Liver (tissue), 8 donors: ENCODE measurements at regions not wholly inside any gene's neighbourhood (a gene's known extent, or its start where the extent isn't known, plus 50 kb on each side); places are given as distances from the start of the nearest gene placed in this dataset.

Source experiments
- DNase-seq: peaks from one replicate; pipeline ENCODE4 v3.0.0-alpha.2; 2017; ENCODE audit warnings: low spot score
- H3K27ac ChIP-seq, 2 donors: one replicate each; pipeline ENCODE4 v1.7.0; 2013; ENCODE audit warnings: inconsistent platforms in 2 of 2, low read length in 2 of 2, control low read depth in 1 of 2, low read depth in 1 of 2, mild to moderate bottlenecking in 1 of 2
- H3K27me3 ChIP-seq, 4 donors: one replicate each; pipeline versions ENCODE4 v1.6.1 to v1.7.0; 2013; ENCODE audit warnings: low read length in 3 of 4, inconsistent platforms in 1 of 4, mild to moderate bottlenecking in 1 of 4, moderate library complexity in 1 of 4; ENCODE audit not compliant: control insufficient read depth in 4 of 4, insufficient read depth in 4 of 4
- H3K36me3 ChIP-seq, 4 donors: one replicate each; pipeline versions ENCODE4 v1.6.1 to v1.7.0; 2013; ENCODE audit warnings: low read length in 3 of 4, mild to moderate bottlenecking in 3 of 4, low read depth in 1 of 4, moderate library complexity in 1 of 4; ENCODE audit not compliant: control insufficient read depth in 4 of 4, insufficient read depth in 3 of 4
- H3K4me1 ChIP-seq, 4 donors: one replicate each; pipeline versions ENCODE4 v1.6.1 to v1.7.0; 2013; ENCODE audit warnings: low read length in 3 of 4, mild to moderate bottlenecking in 3 of 4, moderate library complexity in 1 of 4; ENCODE audit not compliant: control insufficient read depth in 4 of 4, insufficient read depth in 4 of 4
- H3K4me3 ChIP-seq, 3 donors: one replicate each; pipeline versions ENCODE4 v1.6.1 to v1.7.0; 2013; ENCODE audit warnings: low read length in 3 of 3, control low read depth in 1 of 3, low read depth in 1 of 3, mild to moderate bottlenecking in 1 of 3
- H3K9ac ChIP-seq, 2 donors: one replicate each; pipeline ENCODE4 v1.7.0; 2013; ENCODE audit warnings: low read length in 2 of 2, mild to moderate bottlenecking in 2 of 2, moderate library complexity in 2 of 2, control low read depth in 1 of 2, low read depth in 1 of 2
- H3K9me3 ChIP-seq, 4 donors: one replicate each; pipeline versions ENCODE4 v1.6.1 to v1.7.0; 2013; ENCODE audit warnings: low read length in 3 of 4; ENCODE audit not compliant: control insufficient read depth in 4 of 4
- ATF3 ChIP-seq: IDR thresholded peaks from 2 replicates; pipeline ENCODE4 v1.6.1; 2016; ENCODE audit warnings: antibody characterized with exemption
- EGR1 ChIP-seq, 2 donors: IDR thresholded peaks; 2 replicates each; pipeline ENCODE4 v1.6.1; 2016 to 2018; ENCODE audit warnings: antibody characterized with exemption in 2 of 2, low read depth in 2 of 2
- FOXA1 ChIP-seq: IDR thresholded peaks from 2 replicates; pipeline ENCODE4 v1.6.1; 2016; ENCODE audit warnings: antibody characterized with exemption
- FOXA2 ChIP-seq: IDR thresholded peaks from 2 replicates; pipeline ENCODE4 v1.6.1; 2016; ENCODE audit warnings: antibody characterized with exemption
- GABPA ChIP-seq, 2 donors: IDR thresholded peaks in 1 of 2; conservative IDR thresholded peaks in 1 of 2; 2 replicates each; pipeline ENCODE4 v1.6.1; 2016; ENCODE audit warnings: antibody characterized with exemption in 2 of 2, mild to moderate bottlenecking in 1 of 2, moderate library complexity in 1 of 2
- HNF4G ChIP-seq: IDR thresholded peaks from 2 replicates; pipeline ENCODE4 v1.6.1; 2016; ENCODE audit warnings: antibody characterized with exemption
- JUND ChIP-seq, 2 donors: IDR thresholded peaks; 2 replicates each; pipeline ENCODE4 v1.6.1; 2016; ENCODE audit warnings: antibody characterized with exemption in 2 of 2
- MAX ChIP-seq: IDR thresholded peaks from 2 replicates; pipeline ENCODE4 v1.6.1; 2016; ENCODE audit warnings: antibody characterized with exemption
- NR2F2 ChIP-seq: IDR thresholded peaks from 2 replicates; pipeline ENCODE4 v1.6.1; 2016; ENCODE audit warnings: antibody characterized with exemption
- RAD21 ChIP-seq, 2 donors: IDR thresholded peaks; 2 replicates each; pipeline ENCODE4 v1.6.1; 2016; ENCODE audit warnings: antibody characterized with exemption in 2 of 2, mild to moderate bottlenecking in 2 of 2
- RXRA ChIP-seq, 2 donors: IDR thresholded peaks; 2 replicates each; pipeline ENCODE4 v1.6.1; 2017 to 2018; ENCODE audit warnings: antibody characterized with exemption in 2 of 2, mild to moderate bottlenecking in 1 of 2
- SP1 ChIP-seq: IDR thresholded peaks from 2 replicates; pipeline ENCODE4 v1.6.1; 2018; ENCODE audit warnings: antibody characterized with exemption, mild to moderate bottlenecking
- TAF1 ChIP-seq: conservative IDR thresholded peaks from 2 replicates; pipeline ENCODE4 v1.6.1; 2016; ENCODE audit warnings: antibody characterized with exemption, mild to moderate bottlenecking
- YY1 ChIP-seq: IDR thresholded peaks from 2 replicates; pipeline ENCODE4 v1.6.1; 2016; ENCODE audit warnings: antibody characterized with exemption, mild to moderate bottlenecking
- ZBTB33 ChIP-seq: IDR thresholded peaks from 2 replicates; pipeline ENCODE4 v1.6.1; 2016; ENCODE audit warnings: antibody characterized with exemption
- WGBS: extraction: QIAGEN DNeasy Blood & Tissue Kit; methylation state at CpG from one replicate; pipeline ENCODE4 v1.1.7; 2013; 5-methylcytosine and 5-hydroxymethylcytosine counted together
- TF ChIP-seq, protein P1 (sequence below): fragments of 150-350 bp; IDR thresholded peaks from 2 replicates; pipeline ENCODE4 v1.5.1; 2017; ENCODE audit warnings: improper control_type of control experiment, low read depth, low read length; ENCODE audit not compliant: missing input control
- donor health status: healthy.
- donor health status: healthy.
- donor health status: healthy.
- donor health status: healthy.
- donor health status: healthy.

GRCh38 chr3:30486368-30486767 lies 120.0 kb upstream of the TGFBR2 start:
- H3K36me3 ChIP-seq: no peaks in the 10 kb centered on the region
- no peaks in the 10 kb centered on the region for H3K4me1 ChIP-seq
- H3K27ac ChIP-seq: no peak overlapping the region
- no peak overlapping the region for H3K9ac ChIP-seq
- no peak overlapping the region for H3K4me3 ChIP-seq
- H3K27me3 ChIP-seq: no peaks in the 10 kb centered on the region
- DNase-seq: no peak
- TF ChIP-seq YY1 (no peak), NR2F2 (no peak), ATF3 (no peak), MAX (no peak), FOXA1 (no peak), RAD21 (IDR thresholded peaks at IDR 0.05) (no peak), TAF1 (no peak), EGR1 (IDR thresholded peaks at IDR 0.05; ENCODE audit: low read depth in 2 of 2) (no peak), GABPA (IDR thresholded peaks at IDR 0.05 in 1 of 2, conservative IDR thresholded peaks at IDR 0.05 in 1 of 2) (no peak)
- peaks cover 0 to 15% (median 6%) of the 10 kb centered on the region in 4 donors for H3K9me3 ChIP-seq
- 81% methylated on average over 2 of the region's 2 CpGs for WGBS

DNA sequence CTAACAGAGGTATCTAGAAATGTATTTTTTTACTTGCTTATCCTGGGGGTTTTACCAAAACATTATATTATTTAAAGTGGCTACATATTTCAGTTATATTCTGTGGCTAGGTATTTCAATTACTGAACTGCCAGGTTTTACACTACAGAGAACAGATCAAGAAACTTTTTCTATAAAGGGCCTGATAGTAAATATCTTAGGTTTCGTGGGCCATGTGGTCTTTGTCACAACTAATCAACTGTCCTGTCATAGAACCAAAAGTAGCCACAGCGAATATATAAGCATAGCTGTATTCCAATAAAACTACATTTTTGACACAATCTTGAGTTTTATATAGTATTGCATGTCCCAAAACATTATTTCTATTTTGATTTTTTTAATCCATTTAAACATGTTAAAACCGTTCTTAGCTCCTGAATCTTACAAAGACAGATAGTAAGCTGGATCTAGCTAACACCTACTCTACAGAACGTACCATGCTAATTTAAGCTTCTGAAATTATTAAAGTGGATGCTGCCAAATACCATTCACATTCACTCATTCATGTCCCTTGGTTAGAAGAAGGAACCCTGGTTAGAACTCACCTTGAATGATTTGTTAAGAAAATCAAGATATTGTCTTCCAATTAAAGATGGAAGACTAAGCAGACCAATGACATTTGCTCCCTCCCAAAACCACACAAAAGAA lies 118.2 kb upstream of the TGFBR2 start:
- Histone ChIP-seq H3K9ac (no peak overlapping the region), H3K4me3 (no peak overlapping the region), H3K9me3 (peaks cover 0 to 15% (median 6%) of the 10 kb centered on the region in 4 donors), H3K27ac (no peak overlapping the region), H3K36me3 (no peaks in the 10 kb centered on the region), H3K4me1 (no peaks in the 10 kb centered on the region), H3K27me3 (no peaks in the 10 kb centered on the region)
- no peak for DNase-seq
- TF ChIP-seq FOXA1: no peak
- TF ChIP-seq, protein P1, sequence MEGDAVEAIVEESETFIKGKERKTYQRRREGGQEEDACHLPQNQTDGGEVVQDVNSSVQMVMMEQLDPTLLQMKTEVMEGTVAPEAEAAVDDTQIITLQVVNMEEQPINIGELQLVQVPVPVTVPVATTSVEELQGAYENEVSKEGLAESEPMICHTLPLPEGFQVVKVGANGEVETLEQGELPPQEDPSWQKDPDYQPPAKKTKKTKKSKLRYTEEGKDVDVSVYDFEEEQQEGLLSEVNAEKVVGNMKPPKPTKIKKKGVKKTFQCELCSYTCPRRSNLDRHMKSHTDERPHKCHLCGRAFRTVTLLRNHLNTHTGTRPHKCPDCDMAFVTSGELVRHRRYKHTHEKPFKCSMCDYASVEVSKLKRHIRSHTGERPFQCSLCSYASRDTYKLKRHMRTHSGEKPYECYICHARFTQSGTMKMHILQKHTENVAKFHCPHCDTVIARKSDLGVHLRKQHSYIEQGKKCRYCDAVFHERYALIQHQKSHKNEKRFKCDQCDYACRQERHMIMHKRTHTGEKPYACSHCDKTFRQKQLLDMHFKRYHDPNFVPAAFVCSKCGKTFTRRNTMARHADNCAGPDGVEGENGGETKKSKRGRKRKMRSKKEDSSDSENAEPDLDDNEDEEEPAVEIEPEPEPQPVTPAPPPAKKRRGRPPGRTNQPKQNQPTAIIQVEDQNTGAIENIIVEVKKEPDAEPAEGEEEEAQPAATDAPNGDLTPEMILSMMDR: no peak
- 96% methylated on average over 4 of the region's 4 CpGs for WGBS

GRCh38 chr3:30492322-30493192 lies 113.8 kb upstream of the TGFBR2 start:
- H3K27ac ChIP-seq: no peak overlapping the region
- H3K9me3 ChIP-seq: peaks cover 0 to 15% (median 2%) of the 10 kb centered on the region in 4 donors
- 88% methylated on average over 6 of the region's 6 CpGs for WGBS
- no peak overlapping the region for H3K9ac ChIP-seq
- no peak for DNase-seq
- H3K27me3 ChIP-seq: no peaks in the 10 kb centered on the region
- H3K4me3 ChIP-seq: no peak overlapping the region
- H3K36me3 ChIP-seq: no peaks in the 10 kb centered on the region
- no peaks in the 10 kb centered on the region for H3K4me1 ChIP-seq
- TF ChIP-seq, protein P1: no peak
- TF ChIP-seq FOXA1 (no peak), HNF4G (no peak), JUND (IDR thresholded peaks at IDR 0.05) (no peak), EGR1 (IDR thresholded peaks at IDR 0.05; ENCODE audit: low read depth in 2 of 2) (no peak), FOXA2 (no peak), RXRA (IDR thresholded peaks at IDR 0.05) (no peak), ZBTB33 (no peak), YY1 (no peak), GABPA (IDR thresholded peaks at IDR 0.05 in 1 of 2, conservative IDR thresholded peaks at IDR 0.05 in 1 of 2) (no peak), RAD21 (IDR thresholded peaks at IDR 0.05) (no peak), TAF1 (no peak), SP1 (no peak)
